ENCODE measurements at regions not wholly inside any gene's neighbourhood (a gene's known extent, or its start where the extent isn't known, plus 50 kb on each side); places are given as distances from the start of the nearest gene placed in this dataset.

DNA sequence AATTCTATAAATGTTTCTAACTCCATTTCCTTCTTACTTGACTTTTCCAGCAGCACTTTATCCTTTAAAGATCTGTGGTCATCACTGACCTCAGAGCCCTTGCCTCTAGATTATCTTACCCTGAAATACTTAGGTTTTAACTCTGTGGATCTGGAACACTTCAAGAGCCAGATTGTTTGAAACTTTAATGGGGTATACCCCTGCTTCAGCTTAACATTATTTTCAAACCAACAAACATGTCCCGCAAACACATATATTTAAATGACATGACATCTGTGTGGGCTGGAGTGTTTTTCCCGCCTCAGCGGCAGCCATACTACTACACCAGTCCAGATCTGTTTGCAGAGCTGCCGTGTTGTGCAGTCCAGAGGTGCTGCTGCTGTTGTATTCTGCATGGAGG is 252.0 kb upstream of the TPM1 start:
- TF ChIP-seq, protein P1, sequence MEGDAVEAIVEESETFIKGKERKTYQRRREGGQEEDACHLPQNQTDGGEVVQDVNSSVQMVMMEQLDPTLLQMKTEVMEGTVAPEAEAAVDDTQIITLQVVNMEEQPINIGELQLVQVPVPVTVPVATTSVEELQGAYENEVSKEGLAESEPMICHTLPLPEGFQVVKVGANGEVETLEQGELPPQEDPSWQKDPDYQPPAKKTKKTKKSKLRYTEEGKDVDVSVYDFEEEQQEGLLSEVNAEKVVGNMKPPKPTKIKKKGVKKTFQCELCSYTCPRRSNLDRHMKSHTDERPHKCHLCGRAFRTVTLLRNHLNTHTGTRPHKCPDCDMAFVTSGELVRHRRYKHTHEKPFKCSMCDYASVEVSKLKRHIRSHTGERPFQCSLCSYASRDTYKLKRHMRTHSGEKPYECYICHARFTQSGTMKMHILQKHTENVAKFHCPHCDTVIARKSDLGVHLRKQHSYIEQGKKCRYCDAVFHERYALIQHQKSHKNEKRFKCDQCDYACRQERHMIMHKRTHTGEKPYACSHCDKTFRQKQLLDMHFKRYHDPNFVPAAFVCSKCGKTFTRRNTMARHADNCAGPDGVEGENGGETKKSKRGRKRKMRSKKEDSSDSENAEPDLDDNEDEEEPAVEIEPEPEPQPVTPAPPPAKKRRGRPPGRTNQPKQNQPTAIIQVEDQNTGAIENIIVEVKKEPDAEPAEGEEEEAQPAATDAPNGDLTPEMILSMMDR (IDR thresholded peaks at IDR 0.05), result no peak
- Mint-ChIP-seq H3K36me3 (ENCODE audit: unreplicated experiment) (no peaks in the 10 kb centered on the region), H3K27me3 (ENCODE audit: unreplicated experiment) (no peaks in the 10 kb centered on the region), H3K4me3 (ENCODE audit: unreplicated experiment) (no peak overlapping the region), H3K9me3 (ENCODE audit: unreplicated experiment) (no peaks in the 10 kb centered on the region), H3K27ac (ENCODE audit: unreplicated experiment) (no peak overlapping the region), H3K4me1 (ENCODE audit: unreplicated experiment) (peaks cover 66% of the 10 kb centered on the region)
- no peak for DNase-seq (ENCODE audit: extremely low spot score, unreplicated experiment)

DNA sequence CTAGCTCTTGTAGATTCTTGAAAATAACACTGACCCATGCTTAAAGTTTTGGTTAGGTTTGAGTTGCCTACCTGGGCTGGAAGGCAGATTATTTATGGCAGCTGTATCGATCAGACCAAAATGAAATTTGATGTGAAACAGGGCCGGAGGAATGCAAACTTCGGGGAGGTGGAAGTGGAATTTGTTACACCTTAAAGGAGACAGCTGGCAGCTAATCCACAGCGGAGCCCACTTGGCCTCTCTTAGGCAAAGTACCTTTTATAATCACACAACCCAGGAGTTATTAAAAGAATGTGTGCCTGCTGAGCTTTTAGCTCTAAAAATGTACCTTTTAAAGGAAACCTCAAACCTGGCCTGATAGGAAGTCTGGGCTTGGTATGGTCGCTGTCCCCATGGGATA is 250.9 kb upstream of the TPM1 start:
- H3K4me1 Mint-ChIP-seq (ENCODE audit: unreplicated experiment), result peaks cover 55% of the 10 kb centered on the region
- no peaks in the 10 kb centered on the region for H3K36me3 Mint-ChIP-seq (ENCODE audit: unreplicated experiment)
- H3K9me3 Mint-ChIP-seq (ENCODE audit: unreplicated experiment), result no peaks in the 10 kb centered on the region
- H3K4me3 Mint-ChIP-seq (ENCODE audit: unreplicated experiment), result no peak overlapping the region
- no peak for DNase-seq (ENCODE audit: extremely low spot score, unreplicated experiment)
- TF ChIP-seq, protein P1 (IDR thresholded peaks at IDR 0.05), result no peak
- no peak overlapping the region for H3K27ac Mint-ChIP-seq (ENCODE audit: unreplicated experiment)
- H3K27me3 Mint-ChIP-seq (ENCODE audit: unreplicated experiment), result no peaks in the 10 kb centered on the region

DNA sequence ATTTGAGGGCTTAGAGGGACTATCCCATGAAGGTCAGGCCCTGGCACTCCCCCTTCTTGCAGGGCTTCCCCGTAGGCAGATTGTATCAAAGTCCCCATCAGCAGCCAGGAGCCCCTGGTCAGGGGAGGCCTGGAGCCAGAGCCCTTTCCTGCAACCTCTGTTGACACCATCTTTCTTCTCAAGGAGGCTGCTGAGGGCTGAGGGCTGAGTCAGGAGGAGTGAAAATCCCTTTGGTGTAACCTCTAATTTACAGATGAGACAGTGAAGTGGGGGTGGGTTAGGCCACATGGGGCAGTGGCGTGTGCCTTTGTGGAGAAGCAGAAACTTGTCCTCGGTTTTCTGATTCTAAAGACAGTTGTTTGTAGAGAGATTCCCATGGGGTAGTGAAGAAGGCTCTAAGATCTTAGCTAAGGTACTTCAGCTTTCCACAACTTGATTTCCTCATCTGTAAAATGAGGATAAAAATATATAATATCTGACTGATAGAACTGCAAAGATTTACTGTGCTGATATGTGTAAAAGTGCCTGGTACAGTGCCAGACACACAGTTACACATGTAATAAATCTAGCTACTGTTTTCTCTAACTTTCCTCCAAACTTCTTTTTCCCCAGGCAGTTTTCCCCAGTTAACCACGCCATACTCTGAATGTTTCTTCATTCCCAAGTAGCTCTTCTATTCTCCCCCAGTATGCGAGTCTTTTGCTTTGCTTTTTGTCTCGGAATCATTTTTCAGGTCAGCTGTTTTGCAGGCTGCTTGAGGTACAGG is 249.4 kb upstream of the TPM1 start:
- no peak for DNase-seq (ENCODE audit: extremely low spot score, unreplicated experiment)
- peaks cover 5% of the 10 kb centered on the region for H3K36me3 Mint-ChIP-seq (ENCODE audit: unreplicated experiment)
- peak overlapping the region; percentile 52 for H3K27ac Mint-ChIP-seq (ENCODE audit: unreplicated experiment)
- H3K4me1 Mint-ChIP-seq (ENCODE audit: unreplicated experiment), result peaks cover 47% of the 10 kb centered on the region
- no peak overlapping the region for H3K4me3 Mint-ChIP-seq (ENCODE audit: unreplicated experiment)
- TF ChIP-seq, protein P1 (IDR thresholded peaks at IDR 0.05), result no peak
- H3K9me3 Mint-ChIP-seq (ENCODE audit: unreplicated experiment), result no peaks in the 10 kb centered on the region
- H3K27me3 Mint-ChIP-seq (ENCODE audit: unreplicated experiment), result no peaks in the 10 kb centered on the region

DNA sequence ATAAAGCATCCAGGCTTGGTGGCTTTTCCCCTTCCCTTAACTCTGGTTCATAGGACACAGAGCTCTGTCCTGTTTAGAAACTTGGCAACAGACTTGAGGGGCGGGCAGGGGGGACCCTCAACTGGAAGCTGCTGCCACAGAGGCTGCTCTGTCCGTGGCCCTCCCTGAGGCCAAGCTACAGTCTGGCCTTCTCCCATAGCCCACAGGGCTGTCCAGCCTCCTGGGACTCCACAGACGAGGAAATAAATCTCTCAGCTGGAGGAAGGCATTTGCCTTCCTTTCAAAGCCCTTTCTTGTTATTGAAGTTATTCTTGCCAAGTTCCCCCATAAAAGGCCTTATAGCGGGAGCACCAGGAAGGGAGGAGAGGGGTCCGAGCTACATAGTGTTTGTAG is 248.8 kb upstream of the TPM1 start:
- Mint-ChIP-seq H3K4me3 (ENCODE audit: unreplicated experiment) (no peak overlapping the region), H3K36me3 (ENCODE audit: unreplicated experiment) (peaks cover 5% of the 10 kb centered on the region), H3K27ac (ENCODE audit: unreplicated experiment) (peak overlapping the region; percentile 52), H3K4me1 (ENCODE audit: unreplicated experiment) (peaks cover 46% of the 10 kb centered on the region), H3K27me3 (ENCODE audit: unreplicated experiment) (no peaks in the 10 kb centered on the region), H3K9me3 (ENCODE audit: unreplicated experiment) (no peaks in the 10 kb centered on the region)
- TF ChIP-seq, protein P1 (IDR thresholded peaks at IDR 0.05), result no peak
- DNase-seq (ENCODE audit: extremely low spot score, unreplicated experiment), result no peak

DNA sequence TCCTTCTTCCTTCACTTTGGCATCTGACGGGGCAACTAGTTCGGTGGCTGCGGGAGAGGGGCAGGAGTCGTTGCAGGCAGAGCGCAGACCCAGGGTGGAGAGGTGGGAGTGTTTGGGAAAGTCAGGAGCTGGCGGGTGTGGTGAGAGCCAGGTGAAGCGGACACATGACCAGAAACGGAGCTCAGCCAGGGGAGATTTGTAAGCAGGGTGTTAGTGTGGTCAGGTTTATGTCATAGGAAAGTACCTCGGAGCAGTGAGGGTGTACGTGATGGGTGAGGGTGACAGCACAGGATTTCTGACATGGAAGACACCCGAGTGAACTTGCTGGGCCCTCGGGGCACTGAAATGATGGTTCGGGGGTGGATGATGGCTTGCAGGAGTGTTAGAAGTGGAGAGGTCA is 247.4 kb upstream of the TPM1 start:
- H3K4me3 Mint-ChIP-seq (ENCODE audit: unreplicated experiment), result no peak overlapping the region
- no peak overlapping the region for H3K27ac Mint-ChIP-seq (ENCODE audit: unreplicated experiment)
- no peaks in the 10 kb centered on the region for H3K27me3 Mint-ChIP-seq (ENCODE audit: unreplicated experiment)
- peaks cover 40% of the 10 kb centered on the region for H3K4me1 Mint-ChIP-seq (ENCODE audit: unreplicated experiment)
- TF ChIP-seq, protein P1 (IDR thresholded peaks at IDR 0.05), result no peak
- H3K36me3 Mint-ChIP-seq (ENCODE audit: unreplicated experiment), result peaks cover 5% of the 10 kb centered on the region
- DNase-seq (ENCODE audit: extremely low spot score, unreplicated experiment), result no peak
- no peaks in the 10 kb centered on the region for H3K9me3 Mint-ChIP-seq (ENCODE audit: unreplicated experiment)

Data from osteocyte (in vitro differentiated cells).